GM12874 (cell line): ENCODE measurements at regions not wholly inside any gene's neighbourhood (a gene's known extent, or its start where the extent isn't known, plus 50 kb on each side); places are given as distances from the start of the nearest gene placed in this dataset.

Experiments used
- CTCF ChIP-seq: IDR thresholded peaks from 2 replicates; pipeline ENCODE4 v1.5.1; 2011; ENCODE audit warnings: low read depth, mild to moderate bottlenecking, control low read depth, low read length, moderate library complexity; ENCODE audit not compliant: insufficient read depth

- no peak for TF ChIP-seq CTCF
These were observed 244.8 kb upstream of the NEIL3 start for GRCh38 chr4:177064729-177065394.

- TF ChIP-seq CTCF, result no peak
These were observed 242.9 kb upstream of the NEIL3 start for GRCh38 chr4:177066746-177067145.

GRCh38 chr4:177070533-177071058 lies 239.1 kb upstream of the NEIL3 start:
- no peak for TF ChIP-seq CTCF

- no peak for TF ChIP-seq CTCF
These were observed 232.3 kb upstream of the NEIL3 start for GRCh38 chr4:177077095-177077971.

GRCh38 chr4:177079327-177079726 lies 230.3 kb upstream of the NEIL3 start:
- TF ChIP-seq CTCF, result no peak

GRCh38 chr4:177080388-177080787 lies 229.3 kb upstream of the NEIL3 start:
- TF ChIP-seq CTCF, result no peak

GRCh38 chr4:177087060-177087459 lies 222.6 kb upstream of the NEIL3 start:
- no peak for TF ChIP-seq CTCF
